Neuronal stem cell (in vitro differentiated cells): ENCODE measurements at regions not wholly inside any gene's neighbourhood (a gene's known extent, or its start where the extent isn't known, plus 50 kb on each side); places are given as distances from the start of the nearest gene placed in this dataset.

ENCODE experiments used
- DNase-seq: peaks from one replicate; pipeline ENCODE4 v3.0.0-alpha.2; 2013; ENCODE audit warnings: low spot score
- H2AFZ ChIP-seq: one replicate; pipeline ENCODE4 v1.6.1; 2013; ENCODE audit warnings: mild to moderate bottlenecking, low read length, inconsistent platforms
- H2AK5ac ChIP-seq: 2 replicates; pipeline ENCODE4 v1.6.1; 2013; ENCODE audit warnings: low read depth, mild to moderate bottlenecking, inconsistent platforms, low read length, moderate library complexity, mixed read lengths
- H2BK120ac ChIP-seq: 2 replicates; pipeline ENCODE4 v1.6.1; 2013; ENCODE audit warnings: low read depth, mild to moderate bottlenecking, inconsistent platforms, low read length, moderate library complexity, mixed read lengths
- H2BK12ac ChIP-seq: one replicate; pipeline ENCODE4 v1.6.1; 2013; ENCODE audit warnings: low read length, inconsistent platforms
- H2BK15ac ChIP-seq: 2 replicates; pipeline ENCODE4 v1.6.1; 2013; ENCODE audit warnings: mild to moderate bottlenecking, low read length, inconsistent platforms, mixed read lengths
- H2BK5ac ChIP-seq: one replicate; pipeline ENCODE4 v1.6.1; 2013; ENCODE audit warnings: inconsistent platforms, mild to moderate bottlenecking, low read length, moderate library complexity
- H3K14ac ChIP-seq: one replicate; pipeline ENCODE4 v1.6.1; 2013; ENCODE audit warnings: low read length, inconsistent platforms
- H3K18ac ChIP-seq: 2 replicates; pipeline ENCODE4 v1.6.1; 2013; ENCODE audit warnings: low read length, inconsistent platforms
- H3K23ac ChIP-seq: 2 replicates; pipeline ENCODE4 v1.6.1; 2013; ENCODE audit warnings: low read depth, mild to moderate bottlenecking, mixed read lengths, low read length, inconsistent platforms; ENCODE audit not compliant: poor library complexity
- H3K27ac ChIP-seq: replicated peaks from 3 replicates; pipeline ENCODE4 v1.5.1; 2013; ENCODE audit warnings: low read length, inconsistent platforms
- H3K27me3 ChIP-seq, 3 experiments: 2 replicates each; pipeline ENCODE4 v1.6.1; 2013; ENCODE audit warnings: low read length in 3 of 3, mild to moderate bottlenecking in 2 of 3, inconsistent platforms in 1 of 3, low read depth in 1 of 3, mixed read lengths in 1 of 3, moderate library complexity in 1 of 3; ENCODE audit not compliant: control insufficient read depth in 3 of 3, insufficient read depth in 3 of 3
- H3K36me3 ChIP-seq, 2 donors: replicated peaks in 1 of 2; 2 replicates each; pipeline ENCODE4 v1.6.1; 2013; ENCODE audit warnings: low read length in 2 of 2; ENCODE audit not compliant: control insufficient read depth in 2 of 2, insufficient read depth in 2 of 2
- H3K4ac ChIP-seq: 2 replicates; pipeline ENCODE4 v1.6.1; 2013; ENCODE audit warnings: inconsistent platforms, mild to moderate bottlenecking, low read length, moderate library complexity
- H3K4me1 ChIP-seq, 2 donors: 1 replicate in 1 of 2; 2 replicates in 1 of 2; pipeline ENCODE4 v1.6.1; 2013; ENCODE audit warnings: low read length in 2 of 2, low read depth in 1 of 2; ENCODE audit not compliant: control insufficient read depth in 2 of 2, insufficient read depth in 1 of 2
- H3K4me2 ChIP-seq: one replicate; pipeline ENCODE4 v1.6.1; 2013; ENCODE audit warnings: mild to moderate bottlenecking, low read length, inconsistent platforms; ENCODE audit not compliant: insufficient read depth, poor library complexity, severe bottlenecking
- H3K4me3 ChIP-seq, 2 donors: 2 replicates each; pipeline ENCODE4 v1.5.1; 2013; ENCODE audit warnings: low read length in 2 of 2, mild to moderate bottlenecking in 2 of 2, inconsistent platforms in 1 of 2, moderate library complexity in 1 of 2
- H3K79me1 ChIP-seq: one replicate; pipeline ENCODE4 v1.6.1; 2013; ENCODE audit warnings: low read depth, mild to moderate bottlenecking, inconsistent platforms, low read length, moderate library complexity
- H3K9ac ChIP-seq: one replicate; pipeline ENCODE4 v1.6.1; 2013; ENCODE audit warnings: mild to moderate bottlenecking, low read depth, low read length, inconsistent platforms; ENCODE audit not compliant: poor library complexity
- H3K9me3 ChIP-seq, 2 donors: replicated peaks in 1 of 2; 2 replicates each; pipeline versions ENCODE3 to v1.6.1; 2013; ENCODE audit warnings: low read length in 2 of 2, mild to moderate bottlenecking in 2 of 2, inconsistent platforms in 1 of 2, low read depth in 1 of 2, mixed read lengths in 1 of 2, moderate library complexity in 1 of 2; ENCODE audit not compliant: control insufficient read depth in 2 of 2, insufficient read depth in 1 of 2
- H4K8ac ChIP-seq: one replicate; pipeline ENCODE4 v1.6.1; 2013; ENCODE audit warnings: low read depth, mild to moderate bottlenecking, inconsistent platforms, low read length, moderate library complexity
- H4K91ac ChIP-seq: one replicate; pipeline ENCODE4 v1.6.1; 2013; ENCODE audit warnings: low read length, low read depth, mild to moderate bottlenecking, inconsistent platforms; ENCODE audit not compliant: poor library complexity
- WGBS, 2 donors: extraction: QIAGEN DNeasy Blood & Tissue Kit; methylation state at CpG; one replicate each; pipeline ENCODE4 v1.1.7; 2013; ENCODE audit warnings: missing lambda C conversion rate in 2 of 2, mixed read lengths in 1 of 2; ENCODE audit not compliant: insufficient read length in 2 of 2, insufficient replicate concordance in 1 of 2; ENCODE audit errors: extremely low coverage in 2 of 2; 5-methylcytosine and 5-hydroxymethylcytosine counted together

DNA sequence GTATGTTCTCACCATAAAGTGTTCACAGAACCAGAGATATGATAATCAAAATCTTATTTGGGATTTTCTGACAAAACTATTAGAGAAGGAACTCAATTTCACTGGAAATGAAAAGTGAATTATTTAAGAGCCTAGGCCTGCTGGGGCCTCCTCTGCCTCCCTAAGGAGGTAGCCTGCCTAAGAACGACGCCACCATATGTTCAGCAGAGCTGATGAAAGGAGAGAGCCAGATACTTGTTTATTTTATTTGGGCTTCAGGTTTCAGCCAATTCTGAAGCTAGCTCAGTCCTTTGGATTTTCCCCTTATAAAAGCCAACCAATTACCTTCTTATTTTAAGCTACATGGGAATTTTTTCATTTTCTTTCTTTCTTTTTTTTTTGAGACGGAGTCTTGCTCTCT, 433.1 kb upstream of the MAP2 start:
- no peak overlapping the region for H3K4me2 ChIP-seq
- H3K27me3 ChIP-seq, result no peaks in the 10 kb centered on the region
- no peak overlapping the region for H3K23ac ChIP-seq
- DNase-seq, result no peak
- no peak overlapping the region for H3K9ac ChIP-seq
- no CpG with 5 or more reads among the region's 3 CpGs for WGBS, 2 donors
- no peaks in the 10 kb centered on the region for H3K36me3 ChIP-seq
- no peak overlapping the region for H3K18ac ChIP-seq
- H4K91ac ChIP-seq, result no peak overlapping the region
- H2AK5ac ChIP-seq, result no peak overlapping the region
- H3K14ac ChIP-seq, result no peak overlapping the region
- no peaks in the 10 kb centered on the region for H3K79me1 ChIP-seq
- H2BK15ac ChIP-seq, result no peak overlapping the region
- no peak overlapping the region for H4K8ac ChIP-seq
- H3K4me1 ChIP-seq, result no peaks in the 10 kb centered on the region
- H2BK5ac ChIP-seq, result no peak overlapping the region
- no peaks in the 10 kb centered on the region for H3K9me3 ChIP-seq
- no peak overlapping the region for H3K27ac ChIP-seq
- H3K4ac ChIP-seq, result no peak overlapping the region
- H2AFZ ChIP-seq, result no peak overlapping the region
- H2BK12ac ChIP-seq, result no peak overlapping the region
- H3K4me3 ChIP-seq, result no peak overlapping the region
- H2BK120ac ChIP-seq, result no peak overlapping the region

DNA sequence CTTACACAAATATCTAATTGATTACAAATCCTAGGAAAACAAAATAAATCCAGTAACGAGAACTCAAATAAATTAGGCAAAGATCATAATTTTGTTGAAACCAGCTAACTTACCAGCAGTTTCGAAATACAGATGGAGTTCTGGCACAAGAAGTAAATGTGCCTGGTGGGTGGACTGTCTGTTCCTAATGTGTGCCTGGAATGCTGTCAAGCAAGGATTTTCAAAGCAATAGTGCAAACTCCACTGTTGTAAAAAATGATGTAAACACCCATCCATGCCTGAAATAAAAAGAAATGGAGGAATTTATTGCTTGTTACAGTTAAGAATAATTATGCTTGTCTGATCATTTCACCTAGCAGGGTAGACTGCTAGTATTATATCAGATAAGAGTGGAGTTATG, 423.9 kb upstream of the MAP2 start:
- H2BK15ac ChIP-seq, result no peak overlapping the region
- no CpG with 5 or more reads among the region's 2 CpGs for WGBS, 2 donors

DNA sequence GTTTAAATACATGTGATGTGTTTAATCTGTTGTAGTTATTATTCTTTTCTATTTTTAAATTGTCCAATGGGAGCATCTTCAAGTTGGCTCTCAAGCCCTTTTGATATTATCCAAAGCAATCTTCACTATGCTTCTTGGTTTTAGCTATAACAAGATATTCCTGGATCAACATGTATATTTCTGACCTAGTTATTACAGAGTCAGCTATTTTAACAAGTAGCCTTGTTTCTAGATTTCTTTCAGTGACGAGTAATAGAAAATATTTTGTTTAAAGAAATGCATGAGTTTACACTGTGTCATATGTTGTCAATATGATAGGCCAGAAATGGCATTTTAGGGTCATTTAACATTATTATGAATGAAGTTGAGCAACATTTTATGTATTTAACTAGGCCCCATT, 421.8 kb upstream of the MAP2 start:
- Histone ChIP-seq H4K8ac (no peak overlapping the region), H3K4me1 (no peaks in the 10 kb centered on the region), H3K18ac (no peak overlapping the region), H4K91ac (no peak overlapping the region), H3K27ac (no peak overlapping the region), H2AFZ (no peak overlapping the region), H3K9ac (no peak overlapping the region), H3K4me2 (no peak overlapping the region), H3K36me3 (no peaks in the 10 kb centered on the region), H3K14ac (no peak overlapping the region), H3K4me3 (no peak overlapping the region), H2AK5ac (no peak overlapping the region), H2BK120ac (no peak overlapping the region), H3K27me3 (no peaks in the 10 kb centered on the region), H2BK5ac (no peak overlapping the region), H3K4ac (no peak overlapping the region), H3K23ac (no peak overlapping the region), H3K79me1 (no peaks in the 10 kb centered on the region), H2BK15ac (no peak overlapping the region), H3K9me3 (peaks cover 0 to 3% of the 10 kb centered on the region in 2 donors), H2BK12ac (no peak overlapping the region)
- DNase-seq, result no peak
- no CpG with 5 or more reads among the region's 1 CpG for WGBS, 2 donors

More for the DNA sequence above, 423.9 kb upstream of the MAP2 start:
- H2BK12ac ChIP-seq, result no peak overlapping the region
- H3K18ac ChIP-seq, result no peak overlapping the region
- no peaks in the 10 kb centered on the region for H3K79me1 ChIP-seq
- H2BK5ac ChIP-seq, result no peak overlapping the region
- no peak overlapping the region for H3K23ac ChIP-seq
- DNase-seq, result no peak
- no peak overlapping the region for H4K8ac ChIP-seq
- H3K14ac ChIP-seq, result no peak overlapping the region
- no peak overlapping the region for H4K91ac ChIP-seq
- no peak overlapping the region for H3K4ac ChIP-seq
- H3K27ac ChIP-seq, result no peak overlapping the region
- no peak overlapping the region for H2AFZ ChIP-seq
- H2AK5ac ChIP-seq, result no peak overlapping the region
- H3K4me1 ChIP-seq, result no peaks in the 10 kb centered on the region
- H3K4me3 ChIP-seq, result no peak overlapping the region
- no peak overlapping the region for H3K9ac ChIP-seq
- no peak overlapping the region for H3K4me2 ChIP-seq
- H3K27me3 ChIP-seq, result no peaks in the 10 kb centered on the region
- H3K9me3 ChIP-seq, result no peaks in the 10 kb centered on the region
- no peak overlapping the region for H2BK120ac ChIP-seq
- no peaks in the 10 kb centered on the region for H3K36me3 ChIP-seq

DNA sequence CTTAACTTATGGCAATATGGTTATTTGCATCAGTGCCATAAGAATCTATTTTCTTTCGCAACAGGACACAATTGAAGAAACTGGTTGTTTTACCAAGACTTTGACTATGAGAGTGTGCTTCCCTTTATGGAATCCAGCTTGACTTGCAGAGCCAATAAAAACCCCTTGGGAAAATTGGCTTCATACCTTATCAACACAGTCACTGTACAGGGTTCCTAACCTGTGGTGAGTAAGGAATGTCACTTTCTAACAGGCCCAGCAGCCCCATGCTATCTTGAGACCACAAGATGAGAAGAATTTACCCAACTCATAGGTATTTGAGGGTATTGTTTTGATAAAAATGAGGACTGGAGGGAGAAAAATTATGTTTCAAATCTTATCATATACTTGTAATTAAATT, 418.5 kb upstream of the MAP2 start:
- no peak overlapping the region for H3K9ac ChIP-seq
- no peak overlapping the region for H2AFZ ChIP-seq
- H4K91ac ChIP-seq, result no peak overlapping the region
- no peaks in the 10 kb centered on the region for H3K36me3 ChIP-seq
- no peak overlapping the region for H2BK12ac ChIP-seq
- no peak overlapping the region for H4K8ac ChIP-seq
- H3K4ac ChIP-seq, result no peak overlapping the region
- no peaks in the 10 kb centered on the region for H3K79me1 ChIP-seq
- H3K18ac ChIP-seq, result no peak overlapping the region
- DNase-seq, result no peak
- no peaks in the 10 kb centered on the region for H3K4me1 ChIP-seq
- no peak overlapping the region for H2BK15ac ChIP-seq
- H3K9me3 ChIP-seq, result peaks cover 0 to 3% of the 10 kb centered on the region in 2 donors
- no peak overlapping the region for H3K4me2 ChIP-seq
- no CpG with 5 or more reads among the region's 1 CpG for WGBS, 2 donors
- H2BK5ac ChIP-seq, result no peak overlapping the region
- no peak overlapping the region for H3K4me3 ChIP-seq
- H3K27me3 ChIP-seq, result no peaks in the 10 kb centered on the region
- H3K23ac ChIP-seq, result no peak overlapping the region
- H2AK5ac ChIP-seq, result no peak overlapping the region
- H3K27ac ChIP-seq, result no peak overlapping the region
- no peak overlapping the region for H3K14ac ChIP-seq
- no peak overlapping the region for H2BK120ac ChIP-seq
